ENCODE measurements at regions not wholly inside any gene's neighbourhood (a gene's known extent, or its start where the extent isn't known, plus 50 kb on each side); places are given as distances from the start of the nearest gene placed in this dataset.
A peak's percentile ranks its signal among the peaks of the same experiment; 100 is the strongest.

- Histone ChIP-seq H3K9me3 (no peaks in the 10 kb centered on the region), H3K4me1 (peaks cover 3% of the 10 kb centered on the region), H3K27me3 (no peaks in the 10 kb centered on the region), H3K27ac (no peak overlapping the region), H3K36me3 (ENCODE audit: low read depth, missing control alignments) (no peaks in the 10 kb centered on the region), H3K4me3 (no peak overlapping the region)
- intact Hi-C loops (cut with DNase I; ENCODE audit: low total_unique reads), result loop anchor here (10.0 kb wide), 1 partner anchor 122 kb away; no protein-coding TSS in a partner anchor
- DNase-seq, result no peak
- TF ChIP-seq POLR2A (IDR thresholded peaks at IDR 0.05), result no peak
- TF ChIP-seq, protein P1, sequence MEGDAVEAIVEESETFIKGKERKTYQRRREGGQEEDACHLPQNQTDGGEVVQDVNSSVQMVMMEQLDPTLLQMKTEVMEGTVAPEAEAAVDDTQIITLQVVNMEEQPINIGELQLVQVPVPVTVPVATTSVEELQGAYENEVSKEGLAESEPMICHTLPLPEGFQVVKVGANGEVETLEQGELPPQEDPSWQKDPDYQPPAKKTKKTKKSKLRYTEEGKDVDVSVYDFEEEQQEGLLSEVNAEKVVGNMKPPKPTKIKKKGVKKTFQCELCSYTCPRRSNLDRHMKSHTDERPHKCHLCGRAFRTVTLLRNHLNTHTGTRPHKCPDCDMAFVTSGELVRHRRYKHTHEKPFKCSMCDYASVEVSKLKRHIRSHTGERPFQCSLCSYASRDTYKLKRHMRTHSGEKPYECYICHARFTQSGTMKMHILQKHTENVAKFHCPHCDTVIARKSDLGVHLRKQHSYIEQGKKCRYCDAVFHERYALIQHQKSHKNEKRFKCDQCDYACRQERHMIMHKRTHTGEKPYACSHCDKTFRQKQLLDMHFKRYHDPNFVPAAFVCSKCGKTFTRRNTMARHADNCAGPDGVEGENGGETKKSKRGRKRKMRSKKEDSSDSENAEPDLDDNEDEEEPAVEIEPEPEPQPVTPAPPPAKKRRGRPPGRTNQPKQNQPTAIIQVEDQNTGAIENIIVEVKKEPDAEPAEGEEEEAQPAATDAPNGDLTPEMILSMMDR (IDR thresholded peaks at IDR 0.05), result no peak
Measured at GRCh38 chr3:113142476-113142875, 68.9 kb upstream of the BOC start.

DNA sequence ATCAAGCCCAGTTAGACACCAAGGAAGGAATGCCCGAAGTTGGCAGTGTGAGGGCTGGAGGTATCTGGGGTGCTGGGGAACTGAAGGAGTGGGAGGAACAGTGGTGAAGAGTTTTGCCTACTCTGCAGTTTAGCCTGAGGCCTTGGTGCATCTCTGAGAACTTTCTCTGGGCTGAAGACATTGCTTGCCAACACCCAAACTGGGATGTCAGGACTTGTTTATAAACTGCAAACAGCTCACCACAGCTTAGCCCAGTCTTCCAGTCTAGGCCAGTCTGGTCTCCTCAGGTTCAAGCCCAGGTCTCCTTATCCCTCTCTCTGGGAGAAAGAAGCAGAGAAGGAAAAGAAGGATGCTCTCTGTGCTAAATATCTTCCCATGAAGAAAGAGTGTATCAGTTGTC is 68.0 kb upstream of the BOC start:
- intact Hi-C loops (cut with DNase I; ENCODE audit: low total_unique reads), result loop anchor here (10.0 kb wide), 1 partner anchor 121 kb away; no protein-coding TSS in a partner anchor
- Histone ChIP-seq H3K27ac (no peak overlapping the region), H3K4me3 (no peak overlapping the region), H3K27me3 (no peaks in the 10 kb centered on the region), H3K4me1 (peaks cover 8% of the 10 kb centered on the region), H3K9me3 (no peaks in the 10 kb centered on the region), H3K36me3 (ENCODE audit: low read depth, missing control alignments) (no peaks in the 10 kb centered on the region)
- 87 to 100% methylated on average over 1 of the region's 1 CpG for WGBS, 2 donors
- TF ChIP-seq, protein P1 (IDR thresholded peaks at IDR 0.05), result no peak
- TF ChIP-seq POLR2A (IDR thresholded peaks at IDR 0.05), result no peak
- no peak for DNase-seq

GRCh38 chr3:113147681-113148261 is 63.6 kb upstream of the BOC start:
- peak; percentile 60 for DNase-seq
- Histone ChIP-seq H3K4me1 (peaks cover 22% of the 10 kb centered on the region), H3K27ac (peak overlapping the region; percentile 31 to 43), H3K9me3 (no peaks in the 10 kb centered on the region), H3K27me3 (no peaks in the 10 kb centered on the region), H3K4me3 (no peak overlapping the region), H3K36me3 (ENCODE audit: low read depth, missing control alignments) (no peaks in the 10 kb centered on the region)
- TF ChIP-seq, protein P1 (IDR thresholded peaks at IDR 0.05), result no peak
- no peak for TF ChIP-seq POLR2A (IDR thresholded peaks at IDR 0.05)
- intact Hi-C loops (cut with DNase I; ENCODE audit: low total_unique reads), result loop anchor here (10.0 kb wide), 1 partner anchor 117 kb away; no protein-coding TSS in a partner anchor
- 45 to 54% methylated on average over 9 of the region's 9 CpGs for WGBS, 2 donors

GRCh38 chr3:113148284-113148683 is 63.1 kb upstream of the BOC start:
- DNase-seq, result peak; percentile 34
- 50 to 55% methylated on average over 4 of the region's 4 CpGs for WGBS, 2 donors
- no peaks in the 10 kb centered on the region for H3K36me3 ChIP-seq (ENCODE audit: low read depth, missing control alignments)
- H3K27ac ChIP-seq, result peak overlapping the region; percentile 31 to 43
- intact Hi-C loops (cut with DNase I; ENCODE audit: low total_unique reads), result loop anchor here (10.0 kb wide), 1 partner anchor 117 kb away; no protein-coding TSS in a partner anchor
- TF ChIP-seq, protein P1 (IDR thresholded peaks at IDR 0.05), result no peak
- no peak for TF ChIP-seq POLR2A (IDR thresholded peaks at IDR 0.05)
- no peaks in the 10 kb centered on the region for H3K9me3 ChIP-seq
- peaks cover 22% of the 10 kb centered on the region for H3K4me1 ChIP-seq
- H3K27me3 ChIP-seq, result no peaks in the 10 kb centered on the region
- no peak overlapping the region for H3K4me3 ChIP-seq

DNA sequence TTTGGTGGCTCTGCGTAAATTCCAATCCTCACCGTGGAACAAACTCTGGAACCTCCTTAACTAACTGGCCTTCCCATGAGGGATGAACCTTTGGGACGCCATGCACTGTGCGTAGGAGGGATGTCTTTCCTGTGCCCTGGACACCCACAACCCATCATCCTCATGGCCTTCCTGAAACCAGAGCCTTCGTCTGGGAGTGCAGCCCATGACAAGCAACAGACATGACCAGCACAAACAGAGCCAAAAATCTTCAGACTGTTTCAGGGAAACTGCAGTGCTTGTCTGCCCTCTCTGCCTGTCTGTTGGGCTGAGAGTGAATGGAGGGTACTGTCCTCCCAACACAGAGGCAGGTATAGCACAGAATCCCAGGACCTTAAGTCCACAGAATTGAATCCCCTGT is 61.1 kb upstream of the BOC start:
- no peaks in the 10 kb centered on the region for H3K36me3 ChIP-seq (ENCODE audit: low read depth, missing control alignments)
- WGBS, 2 donors, result 65 to 69% methylated on average over 5 of the region's 5 CpGs
- DNase-seq, result no peak
- no peaks in the 10 kb centered on the region for H3K27me3 ChIP-seq
- peaks cover 22% of the 10 kb centered on the region for H3K4me1 ChIP-seq
- H3K9me3 ChIP-seq, result no peaks in the 10 kb centered on the region
- TF ChIP-seq, protein P1 (IDR thresholded peaks at IDR 0.05), result no peak
- no peak for TF ChIP-seq POLR2A (IDR thresholded peaks at IDR 0.05)
- H3K4me3 ChIP-seq, result no peak overlapping the region
- intact Hi-C loops (cut with DNase I; ENCODE audit: low total_unique reads), result no loop called here
- H3K27ac ChIP-seq, result no peak overlapping the region
